Neuronal stem cell (in vitro differentiated cells): ENCODE measurements at regions not wholly inside any gene's neighbourhood (a gene's known extent, or its start where the extent isn't known, plus 50 kb on each side); places are given as distances from the start of the nearest gene placed in this dataset.
"Not testable (repeated sequence)": the region's sequence is repeated elsewhere in the genome, so short reads cannot be mapped to it uniquely, and the experiment has no call there.

ENCODE experiments used
- DNase-seq: peaks from one replicate; pipeline ENCODE4 v3.0.0-alpha.2; 2013; ENCODE audit warnings: low spot score
- H2AFZ ChIP-seq: one replicate; pipeline ENCODE4 v1.6.1; 2013; ENCODE audit warnings: mild to moderate bottlenecking, low read length, inconsistent platforms
- H2AK5ac ChIP-seq: 2 replicates; pipeline ENCODE4 v1.6.1; 2013; ENCODE audit warnings: low read depth, mild to moderate bottlenecking, inconsistent platforms, low read length, moderate library complexity, mixed read lengths
- H2BK120ac ChIP-seq: 2 replicates; pipeline ENCODE4 v1.6.1; 2013; ENCODE audit warnings: low read depth, mild to moderate bottlenecking, inconsistent platforms, low read length, moderate library complexity, mixed read lengths
- H2BK12ac ChIP-seq: one replicate; pipeline ENCODE4 v1.6.1; 2013; ENCODE audit warnings: low read length, inconsistent platforms
- H2BK15ac ChIP-seq: 2 replicates; pipeline ENCODE4 v1.6.1; 2013; ENCODE audit warnings: mild to moderate bottlenecking, low read length, inconsistent platforms, mixed read lengths
- H2BK5ac ChIP-seq: one replicate; pipeline ENCODE4 v1.6.1; 2013; ENCODE audit warnings: inconsistent platforms, mild to moderate bottlenecking, low read length, moderate library complexity
- H3K14ac ChIP-seq: one replicate; pipeline ENCODE4 v1.6.1; 2013; ENCODE audit warnings: low read length, inconsistent platforms
- H3K18ac ChIP-seq: 2 replicates; pipeline ENCODE4 v1.6.1; 2013; ENCODE audit warnings: low read length, inconsistent platforms
- H3K23ac ChIP-seq: 2 replicates; pipeline ENCODE4 v1.6.1; 2013; ENCODE audit warnings: low read depth, mild to moderate bottlenecking, mixed read lengths, low read length, inconsistent platforms; ENCODE audit not compliant: poor library complexity
- H3K27ac ChIP-seq: replicated peaks from 3 replicates; pipeline ENCODE4 v1.5.1; 2013; ENCODE audit warnings: low read length, inconsistent platforms
- H3K27me3 ChIP-seq, 3 experiments: 2 replicates each; pipeline ENCODE4 v1.6.1; 2013; ENCODE audit warnings: low read length in 3 of 3, mild to moderate bottlenecking in 2 of 3, inconsistent platforms in 1 of 3, low read depth in 1 of 3, mixed read lengths in 1 of 3, moderate library complexity in 1 of 3; ENCODE audit not compliant: control insufficient read depth in 3 of 3, insufficient read depth in 3 of 3
- H3K36me3 ChIP-seq, 2 donors: replicated peaks in 1 of 2; 2 replicates each; pipeline ENCODE4 v1.6.1; 2013; ENCODE audit warnings: low read length in 2 of 2; ENCODE audit not compliant: control insufficient read depth in 2 of 2, insufficient read depth in 2 of 2
- H3K4ac ChIP-seq: 2 replicates; pipeline ENCODE4 v1.6.1; 2013; ENCODE audit warnings: inconsistent platforms, mild to moderate bottlenecking, low read length, moderate library complexity
- H3K4me1 ChIP-seq, 2 donors: 1 replicate in 1 of 2; 2 replicates in 1 of 2; pipeline ENCODE4 v1.6.1; 2013; ENCODE audit warnings: low read length in 2 of 2, low read depth in 1 of 2; ENCODE audit not compliant: control insufficient read depth in 2 of 2, insufficient read depth in 1 of 2
- H3K4me2 ChIP-seq: one replicate; pipeline ENCODE4 v1.6.1; 2013; ENCODE audit warnings: mild to moderate bottlenecking, low read length, inconsistent platforms; ENCODE audit not compliant: insufficient read depth, poor library complexity, severe bottlenecking
- H3K4me3 ChIP-seq, 2 donors: 2 replicates each; pipeline ENCODE4 v1.5.1; 2013; ENCODE audit warnings: low read length in 2 of 2, mild to moderate bottlenecking in 2 of 2, inconsistent platforms in 1 of 2, moderate library complexity in 1 of 2
- H3K79me1 ChIP-seq: one replicate; pipeline ENCODE4 v1.6.1; 2013; ENCODE audit warnings: low read depth, mild to moderate bottlenecking, inconsistent platforms, low read length, moderate library complexity
- H3K9ac ChIP-seq: one replicate; pipeline ENCODE4 v1.6.1; 2013; ENCODE audit warnings: mild to moderate bottlenecking, low read depth, low read length, inconsistent platforms; ENCODE audit not compliant: poor library complexity
- H3K9me3 ChIP-seq, 2 donors: replicated peaks in 1 of 2; 2 replicates each; pipeline versions ENCODE3 to v1.6.1; 2013; ENCODE audit warnings: low read length in 2 of 2, mild to moderate bottlenecking in 2 of 2, inconsistent platforms in 1 of 2, low read depth in 1 of 2, mixed read lengths in 1 of 2, moderate library complexity in 1 of 2; ENCODE audit not compliant: control insufficient read depth in 2 of 2, insufficient read depth in 1 of 2
- H4K8ac ChIP-seq: one replicate; pipeline ENCODE4 v1.6.1; 2013; ENCODE audit warnings: low read depth, mild to moderate bottlenecking, inconsistent platforms, low read length, moderate library complexity
- H4K91ac ChIP-seq: one replicate; pipeline ENCODE4 v1.6.1; 2013; ENCODE audit warnings: low read length, low read depth, mild to moderate bottlenecking, inconsistent platforms; ENCODE audit not compliant: poor library complexity
- WGBS, 2 donors: extraction: QIAGEN DNeasy Blood & Tissue Kit; methylation state at CpG; one replicate each; pipeline ENCODE4 v1.1.7; 2013; ENCODE audit warnings: missing lambda C conversion rate in 2 of 2, mixed read lengths in 1 of 2; ENCODE audit not compliant: insufficient read length in 2 of 2, insufficient replicate concordance in 1 of 2; ENCODE audit errors: extremely low coverage in 2 of 2; 5-methylcytosine and 5-hydroxymethylcytosine counted together

- not testable (repeated sequence) for H2AFZ ChIP-seq, H3K27me3 ChIP-seq, H2BK120ac ChIP-seq, H4K8ac ChIP-seq, H3K18ac ChIP-seq, H3K23ac ChIP-seq, H2BK15ac ChIP-seq, H3K79me1 ChIP-seq, DNase-seq, H2AK5ac ChIP-seq, H3K4me2 ChIP-seq, H3K4me3 ChIP-seq, H2BK12ac ChIP-seq, H3K14ac ChIP-seq, H3K36me3 ChIP-seq, H3K9ac ChIP-seq, H3K4me1 ChIP-seq, H4K91ac ChIP-seq, H3K4ac ChIP-seq, H3K27ac ChIP-seq, H3K9me3 ChIP-seq, H2BK5ac ChIP-seq
- WGBS, 2 donors, result no CpG with 5 or more reads among the region's 1 CpG
Observed at GRCh38 chr12:90542852-90543251, 412.1 kb downstream of the CCER1 start.

GRCh38 chr12:90533828-90534227, 421.1 kb downstream of the CCER1 start:
- WGBS, 2 donors, result no CpG with 5 or more reads among the region's 1 CpG

GRCh38 chr12:90520002-90520734, 434.8 kb downstream of the CCER1 start:
- no peaks in the 10 kb centered on the region for H3K4me1 ChIP-seq
- WGBS, 2 donors, result no CpG with 5 or more reads among the region's 3 CpGs
- no peak overlapping the region for H4K8ac ChIP-seq

More at GRCh38 chr12:90533828-90534227, 421.1 kb downstream of the CCER1 start:
- H3K4ac ChIP-seq, H2BK5ac ChIP-seq, H3K79me1 ChIP-seq, H3K14ac ChIP-seq, H3K4me2 ChIP-seq, H3K27ac ChIP-seq, H2AFZ ChIP-seq, H2BK15ac ChIP-seq, H2BK120ac ChIP-seq, H3K36me3 ChIP-seq, H4K8ac ChIP-seq, H3K18ac ChIP-seq, H3K23ac ChIP-seq, H3K4me3 ChIP-seq, H3K9ac ChIP-seq, H3K27me3 ChIP-seq, H3K9me3 ChIP-seq, H2BK12ac ChIP-seq, H2AK5ac ChIP-seq, H3K4me1 ChIP-seq, H4K91ac ChIP-seq, DNase-seq: not testable (repeated sequence)

DNA sequence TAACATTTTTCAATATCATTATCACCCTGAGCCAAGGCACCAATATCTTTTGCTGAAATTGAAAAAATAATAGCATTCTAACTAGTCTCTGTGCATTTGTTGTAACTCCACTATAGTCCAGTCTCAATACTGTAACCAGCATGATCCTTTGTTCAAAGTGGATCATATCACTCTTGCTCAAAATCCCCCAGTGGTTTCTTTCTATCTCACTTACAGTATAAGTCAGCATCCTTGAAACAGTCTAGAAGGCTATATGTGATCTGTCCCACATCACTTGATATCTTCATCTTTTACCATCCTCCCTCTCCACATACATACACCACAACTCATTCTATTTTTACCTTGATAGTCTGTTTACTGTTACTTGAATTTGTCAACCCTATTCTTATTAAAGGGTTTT, 435.7 kb downstream of the CCER1 start:
- Histone ChIP-seq H3K27me3 (no peaks in the 10 kb centered on the region), H3K9ac (no peak overlapping the region), H3K4ac (no peak overlapping the region), H3K23ac (no peak overlapping the region), H3K9me3 (no peaks in the 10 kb centered on the region), H3K27ac (no peak overlapping the region), H3K4me1 (no peaks in the 10 kb centered on the region), H2BK12ac (no peak overlapping the region), H3K14ac (no peak overlapping the region), H3K79me1 (no peaks in the 10 kb centered on the region), H2AFZ (no peak overlapping the region), H3K18ac (no peak overlapping the region), H4K91ac (no peak overlapping the region), H2BK5ac (no peak overlapping the region), H2AK5ac (no peak overlapping the region), H3K4me3 (no peak overlapping the region), H4K8ac (no peak overlapping the region), H3K36me3 (no peaks in the 10 kb centered on the region), H3K4me2 (no peak overlapping the region), H2BK15ac (no peak overlapping the region), H2BK120ac (no peak overlapping the region)
- no peak for DNase-seq

More at GRCh38 chr12:90520002-90520734, 434.8 kb downstream of the CCER1 start:
- Histone ChIP-seq H3K27me3 (no peaks in the 10 kb centered on the region), H3K9me3 (no peaks in the 10 kb centered on the region), H2BK12ac (no peak overlapping the region), H3K27ac (no peak overlapping the region), H3K4me2 (no peak overlapping the region), H2AFZ (no peak overlapping the region), H2BK5ac (no peak overlapping the region), H2BK15ac (no peak overlapping the region), H3K36me3 (no peaks in the 10 kb centered on the region), H3K4me3 (no peak overlapping the region), H3K9ac (no peak overlapping the region), H3K14ac (no peak overlapping the region), H4K91ac (no peak overlapping the region), H3K23ac (no peak overlapping the region), H2AK5ac (no peak overlapping the region), H2BK120ac (no peak overlapping the region), H3K79me1 (no peaks in the 10 kb centered on the region), H3K18ac (no peak overlapping the region), H3K4ac (no peak overlapping the region)
- DNase-seq, result no peak
